Pancreas (tissue), 10 donors: ENCODE measurements at regions not wholly inside any gene's neighbourhood (a gene's known extent, or its start where the extent isn't known, plus 50 kb on each side); places are given as distances from the start of the nearest gene placed in this dataset.
"Not testable (repeated sequence)": the region's sequence is repeated elsewhere in the genome, so short reads cannot be mapped to it uniquely, and the experiment has no call there.

ENCODE experiments used
- ATAC-seq, 4 donors: fragments of 200-7000 bp; cut with Tn5 transposase; one replicate each; pipeline versions ENCODE4 v1.8.0 to v1.9.1; 2020; ENCODE audit warnings: mild to moderate bottlenecking in 4 of 4, moderate library complexity in 4 of 4
- DNase-seq, 6 donors: peaks; one replicate each; pipeline ENCODE4 v3.0.0-alpha.2; 2020
- FAIRE-seq: peaks from 2 replicates; lab custom pipeline; 2012; peaks lifted over from hg19 to GRCh38; lab: Jason Lieb, UNC
- H3K27ac ChIP-seq, 4 donors: fragments of 200-600 bp; sonication (generic); 1 replicate in 3 of 4; 2 replicates in 1 of 4; pipeline versions ENCODE4 v1.5.0 to v1.8.0; 2020
- H3K27me3 ChIP-seq, 4 donors: fragments of 200-600 bp; one replicate each; pipeline ENCODE4 v1.8.0; 2021
- H3K36me3 ChIP-seq, 3 donors: fragments of 200-600 bp; sonication (generic) in 1 of 3; one replicate each; pipeline versions ENCODE4 v1.5.0 to v1.8.0; 2020 to 2021
- H3K4me1 ChIP-seq, 3 donors: fragments of 200-600 bp; one replicate each; pipeline ENCODE4 v1.8.0; 2021
- H3K4me3 ChIP-seq, 4 donors: fragments of 200-600 bp; sonication (generic) in 2 of 4; one replicate each; pipeline versions ENCODE4 v1.5.0 to v1.8.0; 2020 to 2021
- H3K9me3 ChIP-seq, 4 donors: fragments of 200-600 bp; one replicate each; pipeline ENCODE4 v1.8.0; 2021
- CTCF ChIP-seq, 4 donors: fragments of 200-600 bp; sonication (generic) in 3 of 4; IDR thresholded peaks; one replicate each; pipeline versions ENCODE4 v1.5.0 to v1.8.0; 2021; ENCODE audit warnings: antibody characterized with exemption in 4 of 4
- WGBS, 2 donors: extraction: QIAGEN DNeasy Blood & Tissue Kit; methylation state at CpG; one replicate each; pipeline ENCODE4 v1.1.7; 2013; 5-methylcytosine and 5-hydroxymethylcytosine counted together
- intact Hi-C, 3 donors: fragments of 100-400 bp; cut with DNase I; formaldehyde crosslinking; loops; one replicate each; pipeline versions ENCODE4 v1.11.1 to v1.14.2; 2022
- donor health status: healthy with polysubstance abuse.
- donor health status: DM: no; HTN: no; CAD: no; lungs with moderate emphysema.
- donor health status: DM: no; HTN: no; CAD: no.
- donor health status: control.
- donor health status: control.
- donor health status: Bipolar disorder and iron deficiency.
- donor health status: DM: yes; HTN: yes; CAD: no.
- donor health status: DM: no; HTN: no; CAD: no.
- donor health status: DM: no; HTN: no; CAD: no.
- donor health status: DM: yes; HTN: yes; CAD: no.

GRCh38 chr6:48610846-48611245, 499.8 kb upstream of the PTCHD4 start:
- Histone ChIP-seq H3K36me3 (no peaks in the 10 kb centered on the region), H3K4me3 (no peak overlapping the region), H3K9me3 (no peaks in the 10 kb centered on the region), H3K4me1 (no peaks in the 10 kb centered on the region), H3K27ac (no peak overlapping the region), H3K27me3 (no peaks in the 10 kb centered on the region)
- intact Hi-C loops: no loop called here
- WGBS, 2 donors: 40 to 49% methylated on average over 1 of the region's 1 CpG
- no peak for FAIRE-seq
- DNase-seq: no peak
- ATAC-seq: no peak
- TF ChIP-seq CTCF (IDR thresholded peaks at IDR 0.05): no peak

GRCh38 chr6:48606618-48607017, 495.6 kb upstream of the PTCHD4 start:
- Histone ChIP-seq H3K36me3 (no peaks in the 10 kb centered on the region), H3K27me3 (no peaks in the 10 kb centered on the region), H3K4me3 (no peak overlapping the region), H3K9me3 (no peaks in the 10 kb centered on the region), H3K27ac (no peak overlapping the region), H3K4me1 (no peaks in the 10 kb centered on the region)
- no peak for TF ChIP-seq CTCF (IDR thresholded peaks at IDR 0.05)
- no peak for FAIRE-seq
- intact Hi-C loops: no loop called here
- no peak for DNase-seq
- no peak for ATAC-seq

GRCh38 chr6:48597951-48598350, 487.0 kb upstream of the PTCHD4 start:
- Histone ChIP-seq H3K27ac (no peak overlapping the region), H3K9me3 (no peaks in the 10 kb centered on the region), H3K4me3 (no peak overlapping the region), H3K4me1 (no peaks in the 10 kb centered on the region), H3K36me3 (no peaks in the 10 kb centered on the region), H3K27me3 (no peaks in the 10 kb centered on the region)
- TF ChIP-seq CTCF (IDR thresholded peaks at IDR 0.05): no peak
- ATAC-seq: no peak
- 38 to 49% methylated on average over 3 of the region's 3 CpGs for WGBS, 2 donors
- FAIRE-seq: no peak
- intact Hi-C loops: no loop called here
- DNase-seq: no peak

- FAIRE-seq: no peak
- no peak for TF ChIP-seq CTCF (IDR thresholded peaks at IDR 0.05)
These were observed 485.8 kb upstream of the PTCHD4 start for GRCh38 chr6:48596830-48597229.

GRCh38 chr6:48591158-48591557, 480.2 kb upstream of the PTCHD4 start:
- H3K9me3 ChIP-seq, intact Hi-C loops, H3K27me3 ChIP-seq, H3K27ac ChIP-seq, H3K4me1 ChIP-seq, H3K36me3 ChIP-seq, ATAC-seq, FAIRE-seq, H3K4me3 ChIP-seq, DNase-seq: not testable (repeated sequence)

More at GRCh38 chr6:48596830-48597229, 485.8 kb upstream of the PTCHD4 start:
- Histone ChIP-seq H3K36me3 (no peaks in the 10 kb centered on the region), H3K27ac (no peak overlapping the region), H3K27me3 (no peaks in the 10 kb centered on the region), H3K4me1 (no peaks in the 10 kb centered on the region), H3K4me3 (no peak overlapping the region), H3K9me3 (no peaks in the 10 kb centered on the region)
- intact Hi-C loops: no loop called here
- ATAC-seq: no peak
- no peak for DNase-seq

GRCh38 chr6:48584846-48585245, 473.8 kb upstream of the PTCHD4 start:
- Histone ChIP-seq H3K4me3 (no peak overlapping the region), H3K27me3 (no peaks in the 10 kb centered on the region), H3K27ac (no peak overlapping the region), H3K36me3 (no peaks in the 10 kb centered on the region), H3K4me1 (no peaks in the 10 kb centered on the region), H3K9me3 (no peaks in the 10 kb centered on the region)
- intact Hi-C loops: no loop called here
- no peak for TF ChIP-seq CTCF (IDR thresholded peaks at IDR 0.05)
- 44 to 62% methylated on average over 1 of the region's 1 CpG for WGBS, 2 donors
- no peak for DNase-seq
- ATAC-seq: no peak
- no peak for FAIRE-seq
